Astrocyte of the spinal cord (primary cell): ENCODE measurements at regions not wholly inside any gene's neighbourhood (a gene's known extent, or its start where the extent isn't known, plus 50 kb on each side); places are given as distances from the start of the nearest gene placed in this dataset.
A peak's percentile ranks its signal among the peaks of the same experiment; 100 is the strongest.

ENCODE experiments used
- DNase-seq: peaks from one replicate; pipeline ENCODE4 v3.0.0; 2011; ENCODE audit warnings: low read depth, low spot score
- H3K4me3 ChIP-seq: 2 replicates; pipeline ENCODE4 v1.5.1; 2011; ENCODE audit warnings: low read depth, mild to moderate bottlenecking, low read length, moderate library complexity
- CTCF ChIP-seq: IDR thresholded peaks from 2 replicates; pipeline ENCODE4 v1.5.1; 2012; ENCODE audit warnings: low read depth, mild to moderate bottlenecking, low read length, inconsistent platforms
- in situ Hi-C: cut with HindIII; loops from 2 replicates; pipeline ENCODE4 v1.10.0; 2017; ENCODE audit warnings: low sequenced_read_pairs

- TF ChIP-seq CTCF = no peak
- no peak overlapping the region for H3K4me3 ChIP-seq
- no peak for DNase-seq
- in situ Hi-C loops = no loop called here
Measured at GRCh38 chr16:52296076-52296475, 250.9 kb downstream of the TOX3 start.

- in situ Hi-C loops = no loop called here
- no peak overlapping the region for H3K4me3 ChIP-seq
- DNase-seq = no peak
- TF ChIP-seq CTCF = no peak
Measured at GRCh38 chr16:52294660-52295059, 252.3 kb downstream of the TOX3 start.

GRCh38 chr16:52293204-52293603 is 253.7 kb downstream of the TOX3 start:
- no peak for TF ChIP-seq CTCF
- H3K4me3 ChIP-seq = no peak overlapping the region
- DNase-seq = no peak
- in situ Hi-C loops = no loop called here

GRCh38 chr16:52283584-52284375 is 263.2 kb downstream of the TOX3 start:
- no peak overlapping the region for H3K4me3 ChIP-seq
- no peak for TF ChIP-seq CTCF
- in situ Hi-C loops = no loop called here
- no peak for DNase-seq

GRCh38 chr16:52283018-52283417 is 263.9 kb downstream of the TOX3 start:
- in situ Hi-C loops = no loop called here
- no peak overlapping the region for H3K4me3 ChIP-seq
- no peak for TF ChIP-seq CTCF
- peak; percentile 3 for DNase-seq

GRCh38 chr16:52280086-52280485 is 266.9 kb downstream of the TOX3 start:
- no peak overlapping the region for H3K4me3 ChIP-seq
- no peak for TF ChIP-seq CTCF
- in situ Hi-C loops = no loop called here
- DNase-seq = no peak
